HG03565 (cell line): ENCODE measurements at regions not wholly inside any gene's neighbourhood (a gene's known extent, or its start where the extent isn't known, plus 50 kb on each side); places are given as distances from the start of the nearest gene placed in this dataset.
"Not testable (repeated sequence)": the region's sequence is repeated elsewhere in the genome, so short reads cannot be mapped to it uniquely, and the experiment has no call there.

ENCODE experiments used
- ATAC-seq: cut with Tn5 transposase; IDR thresholded peaks from one replicate; pipeline ENCODE4 v1.9.1; 2021; ENCODE audit warnings: mild to moderate bottlenecking, moderate library complexity; ENCODE audit not compliant: unreplicated experiment

GRCh38 chr14:66315548-66315947 lies 170.6 kb upstream of the CCDC196 start:
- ATAC-seq = no peak

- ATAC-seq = no peak
Measured at GRCh38 chr14:66322564-66322963, 163.6 kb upstream of the CCDC196 start.

- no peak for ATAC-seq
Measured at GRCh38 chr14:66330228-66330627, 155.9 kb upstream of the CCDC196 start.

GRCh38 chr14:66330916-66331315 lies 155.3 kb upstream of the CCDC196 start:
- ATAC-seq = no peak

- not testable (repeated sequence) for ATAC-seq
Measured at GRCh38 chr14:66333293-66333692, 152.9 kb upstream of the CCDC196 start.

GRCh38 chr14:66341239-66341638 lies 144.9 kb upstream of the CCDC196 start:
- no peak for ATAC-seq

GRCh38 chr14:66345986-66346385 lies 140.2 kb upstream of the CCDC196 start:
- no peak for ATAC-seq

GRCh38 chr14:66351310-66351709 lies 134.9 kb upstream of the CCDC196 start:
- ATAC-seq = no peak

- no peak for ATAC-seq
Measured at GRCh38 chr14:66359500-66359899, 126.7 kb upstream of the CCDC196 start.

GRCh38 chr14:66360366-66360926 lies 125.7 kb upstream of the CCDC196 start:
- no peak for ATAC-seq

- ATAC-seq = no peak
Measured at GRCh38 chr14:66361013-66361412, 125.2 kb upstream of the CCDC196 start.

GRCh38 chr14:66365388-66365787 lies 120.8 kb upstream of the CCDC196 start:
- no peak for ATAC-seq

- no peak for ATAC-seq
Measured at GRCh38 chr14:66369157-66369697, 116.9 kb upstream of the CCDC196 start.

- no peak for ATAC-seq
Measured at GRCh38 chr14:66371776-66372175, 114.4 kb upstream of the CCDC196 start.

- no peak for ATAC-seq
Measured at GRCh38 chr14:66375046-66375964, 110.9 kb upstream of the CCDC196 start.

GRCh38 chr14:66377574-66377973 lies 108.6 kb upstream of the CCDC196 start:
- no peak for ATAC-seq

GRCh38 chr14:66378712-66379505 lies 107.3 kb upstream of the CCDC196 start:
- no peak for ATAC-seq

- ATAC-seq = no peak
Measured at GRCh38 chr14:66380143-66380542, 106.0 kb upstream of the CCDC196 start.

GRCh38 chr14:66381755-66382154 lies 104.4 kb upstream of the CCDC196 start:
- ATAC-seq = no peak

- ATAC-seq = no peak
Measured at GRCh38 chr14:66383257-66383656, 102.9 kb upstream of the CCDC196 start.

- ATAC-seq = no peak
Measured at GRCh38 chr14:66383771-66384170, 102.4 kb upstream of the CCDC196 start.
